GM21528 (cell line): ENCODE measurements at regions not wholly inside any gene's neighbourhood (a gene's known extent, or its start where the extent isn't known, plus 50 kb on each side); places are given as distances from the start of the nearest gene placed in this dataset.
"Not testable (repeated sequence)": the region's sequence is repeated elsewhere in the genome, so short reads cannot be mapped to it uniquely, and the experiment has no call there.

Source experiments
- ATAC-seq: cut with Tn5 transposase; IDR thresholded peaks from one replicate; pipeline ENCODE4 v1.9.1; 2021; ENCODE audit warnings: mild to moderate bottlenecking, moderate library complexity; ENCODE audit not compliant: unreplicated experiment, low FRiP score

GRCh38 chr9:28396058-28396457, 822.8 kb upstream of the C9orf72 start:
- ATAC-seq, result no peak

DNA sequence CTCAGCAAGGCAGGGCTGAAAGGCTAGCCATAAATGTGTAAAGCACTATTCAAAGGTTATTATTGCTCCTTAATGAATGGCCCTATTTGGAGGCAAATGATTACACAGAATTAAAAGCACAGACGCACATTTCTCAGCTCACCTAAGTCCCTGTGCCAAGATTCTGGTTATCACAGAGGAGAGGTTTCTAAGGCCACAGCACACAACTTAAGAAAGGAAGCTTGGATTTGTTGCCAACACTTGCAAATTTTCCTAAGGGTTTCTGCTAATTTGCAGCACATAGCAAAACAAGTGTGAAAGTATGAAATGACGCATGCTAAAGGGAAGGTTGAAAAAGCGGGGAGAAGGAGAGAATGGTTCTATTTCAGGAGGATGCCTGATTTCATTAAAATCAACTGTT, 834.1 kb upstream of the C9orf72 start:
- ATAC-seq, result no peak

GRCh38 chr9:28409919-28410318, 836.6 kb upstream of the C9orf72 start:
- no peak for ATAC-seq

DNA sequence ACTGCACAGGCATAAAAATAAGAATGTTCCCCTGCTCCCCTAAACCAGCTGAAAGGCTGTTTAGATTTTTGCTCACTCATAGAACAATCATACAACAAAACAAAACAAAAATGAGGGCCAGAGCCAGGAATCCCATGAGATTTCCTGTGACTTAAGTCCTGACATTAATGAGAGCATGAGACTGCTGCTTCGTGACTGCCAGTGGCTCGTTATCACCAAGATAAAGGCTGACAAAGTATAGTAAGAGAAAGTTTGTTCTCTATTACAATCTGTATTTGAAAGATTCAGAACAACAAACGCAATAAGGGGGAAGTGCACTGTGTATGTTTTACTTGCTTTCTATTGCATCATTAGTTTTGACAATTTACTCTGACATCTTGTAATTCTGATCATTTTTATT, 837.1 kb upstream of the C9orf72 start:
- ATAC-seq, result no peak

DNA sequence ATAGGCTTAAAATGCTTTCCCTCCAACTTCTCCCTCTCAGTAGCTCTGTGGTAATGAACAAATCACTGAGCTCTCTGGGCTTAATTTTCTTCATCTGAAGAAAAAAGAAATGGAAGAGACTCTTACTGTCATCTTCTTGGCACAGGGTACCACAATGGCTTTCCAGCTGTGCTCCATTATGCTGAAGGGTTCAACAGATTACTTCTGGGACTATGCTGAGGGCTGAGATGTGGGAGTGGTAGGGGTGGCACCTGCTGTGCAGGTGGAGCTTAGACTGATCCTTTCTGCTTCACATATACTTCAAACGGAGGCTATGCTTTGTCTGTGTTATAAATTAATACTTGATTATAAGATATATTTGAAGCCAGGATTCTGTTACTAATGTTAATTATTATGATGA, 840.2 kb upstream of the C9orf72 start:
- no peak for ATAC-seq

DNA sequence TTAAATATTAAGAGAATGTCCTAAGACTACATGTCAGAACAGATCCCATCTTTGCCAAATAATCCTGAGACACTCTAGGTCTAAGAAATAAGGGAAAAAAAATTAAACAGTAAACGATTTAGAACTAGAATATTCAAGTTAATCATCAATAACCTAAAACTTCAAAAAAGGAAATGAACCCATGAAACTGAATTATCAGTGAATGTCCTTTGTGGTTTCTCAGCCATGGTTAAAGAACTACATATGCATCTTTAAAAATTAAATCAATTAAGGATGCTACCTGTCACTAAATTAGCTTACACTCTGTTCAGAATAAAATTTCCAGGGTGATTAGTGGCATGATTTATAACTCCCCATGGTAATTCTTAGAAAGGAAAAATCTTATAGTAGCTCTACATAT, 850.0 kb upstream of the C9orf72 start:
- ATAC-seq, result no peak

GRCh38 chr9:28435456-28435855, 862.2 kb upstream of the C9orf72 start:
- no peak for ATAC-seq

- ATAC-seq, result no peak
Measured at GRCh38 chr9:28439688-28440087, 866.4 kb upstream of the C9orf72 start.

- ATAC-seq, result no peak
Measured at GRCh38 chr9:28443461-28443860, 870.2 kb upstream of the C9orf72 start.

- ATAC-seq, result no peak
Measured at GRCh38 chr9:28444637-28445036, 871.4 kb upstream of the C9orf72 start.

DNA sequence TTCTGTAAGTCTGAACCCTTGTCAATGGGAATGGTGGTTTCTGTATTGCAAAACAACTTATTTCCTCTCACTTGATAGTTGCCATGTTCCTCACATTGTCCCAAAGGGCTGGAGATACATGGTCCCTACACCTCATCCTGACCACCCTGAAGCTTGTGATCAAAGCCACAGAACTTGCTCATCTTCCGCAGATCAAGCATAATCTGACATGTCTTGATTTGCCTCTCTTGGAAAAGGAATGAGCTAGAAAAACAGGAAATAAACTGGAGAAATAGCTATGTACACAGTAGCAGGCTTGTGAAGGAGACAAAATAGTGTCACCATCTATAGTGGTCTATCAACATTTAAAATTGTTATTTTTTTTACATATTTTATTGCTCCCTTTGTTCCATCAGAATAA, 871.9 kb upstream of the C9orf72 start:
- no peak for ATAC-seq

DNA sequence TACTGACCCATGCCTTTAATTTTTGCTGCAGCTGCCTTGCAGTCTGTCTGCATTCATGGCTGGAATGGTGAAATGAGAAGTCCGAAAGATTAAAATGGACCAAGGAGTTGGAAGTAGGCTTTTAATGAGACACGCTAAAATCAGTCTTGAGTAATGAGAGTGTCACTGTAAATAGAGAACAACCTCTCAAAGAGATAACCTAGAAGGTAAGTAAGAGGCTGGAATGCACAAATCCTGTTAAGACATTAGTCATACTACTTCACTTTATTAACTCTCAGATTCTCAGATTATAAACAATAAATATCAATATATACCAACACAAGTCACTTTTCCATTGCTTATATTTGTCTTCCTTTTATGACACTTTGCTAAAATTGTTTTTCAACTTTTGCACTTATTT, 880.6 kb upstream of the C9orf72 start:
- ATAC-seq, result no peak

DNA sequence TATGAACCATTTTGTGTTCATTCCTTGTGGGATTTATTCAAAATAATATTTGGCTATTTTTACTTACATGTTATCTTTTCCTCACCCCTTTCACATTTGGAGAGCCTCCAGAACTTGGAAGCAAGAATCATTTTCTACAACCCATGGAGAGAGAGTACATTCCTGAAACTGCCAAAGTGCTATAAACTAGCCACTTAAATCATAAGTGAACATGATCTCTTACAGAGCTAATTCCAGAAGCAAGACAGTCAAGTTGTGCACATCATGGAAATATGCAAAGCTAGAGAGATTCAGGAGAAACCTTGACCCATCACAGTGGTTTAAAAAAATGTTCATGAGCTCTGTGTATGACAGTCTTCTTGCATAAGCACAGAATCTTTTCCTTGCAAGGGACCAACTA, 883.6 kb upstream of the C9orf72 start:
- no peak for ATAC-seq

DNA sequence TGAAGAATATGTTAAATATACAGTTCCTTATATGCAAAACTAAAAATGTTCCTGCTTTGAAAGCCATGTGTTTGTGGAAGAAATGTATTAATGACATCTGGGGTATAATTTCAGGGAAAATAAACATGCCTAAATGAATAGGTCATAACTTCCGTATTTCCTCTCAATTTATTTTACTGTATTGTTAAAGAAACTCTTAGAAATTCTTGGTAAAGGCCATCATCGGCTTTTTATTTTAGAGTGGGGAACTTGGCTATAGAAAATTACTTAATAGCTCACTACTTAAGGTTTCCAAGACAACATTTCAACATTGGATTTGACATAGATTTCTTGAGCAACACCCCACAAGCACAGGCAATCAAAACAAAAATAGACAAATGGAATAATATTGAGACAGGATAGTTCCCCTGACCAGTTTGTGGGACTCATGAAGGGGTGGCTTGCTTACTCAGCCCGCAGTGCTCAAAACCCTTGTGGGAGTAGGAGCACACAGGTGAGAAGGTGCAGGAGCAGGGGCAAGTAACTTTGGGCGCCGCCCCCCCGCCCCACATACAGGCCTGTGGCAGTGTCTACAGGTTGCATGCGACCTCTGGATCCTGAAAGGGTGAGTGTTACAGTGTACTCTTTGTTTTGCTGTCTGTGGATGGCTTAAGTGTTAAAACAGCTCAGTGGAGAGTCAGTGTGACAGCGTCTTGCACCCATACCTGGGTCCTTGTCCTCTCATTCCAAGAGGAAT, 891.4 kb upstream of the C9orf72 start:
- no peak for ATAC-seq

GRCh38 chr9:28471261-28471660, 898.0 kb upstream of the C9orf72 start:
- ATAC-seq, result no peak

- no peak for ATAC-seq
Measured at GRCh38 chr9:28487561-28487960, 914.3 kb upstream of the C9orf72 start.

DNA sequence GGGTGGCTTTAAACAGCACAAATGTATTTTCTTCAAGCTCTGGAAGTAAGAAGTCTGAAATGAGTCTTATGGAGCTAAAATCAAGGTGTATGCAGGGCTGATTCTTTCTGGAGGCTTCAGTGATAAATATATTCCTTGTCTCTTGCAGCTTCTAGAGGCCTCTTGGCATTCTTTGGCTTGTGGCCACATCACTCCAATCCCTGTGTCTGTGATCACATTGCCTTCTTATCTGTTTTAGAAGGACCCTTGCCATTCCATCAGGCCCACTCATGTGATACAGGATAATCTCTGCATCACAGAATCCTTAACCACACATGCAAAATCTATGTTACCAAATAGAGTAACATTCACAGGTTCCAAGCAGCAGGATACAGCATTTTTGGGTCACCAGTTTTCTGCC, 917.8 kb upstream of the C9orf72 start:
- ATAC-seq, result no peak

GRCh38 chr9:28498168-28498567, 924.9 kb upstream of the C9orf72 start:
- ATAC-seq, result not testable (repeated sequence)

GRCh38 chr9:28502189-28502588, 928.9 kb upstream of the C9orf72 start:
- ATAC-seq, result no peak

GRCh38 chr9:28502741-28503140, 929.5 kb upstream of the C9orf72 start:
- no peak for ATAC-seq

GRCh38 chr9:28503573-28503972, 930.3 kb upstream of the C9orf72 start:
- no peak for ATAC-seq

- ATAC-seq, result no peak
Measured at GRCh38 chr9:28518439-28518838, 945.2 kb upstream of the C9orf72 start.

- not testable (repeated sequence) for ATAC-seq
Measured at GRCh38 chr9:28524309-28524708, 951.0 kb upstream of the C9orf72 start.
